ENCODE measurements at regions not wholly inside any gene's neighbourhood (a gene's known extent, or its start where the extent isn't known, plus 50 kb on each side); places are given as distances from the start of the nearest gene placed in this dataset.

DNA sequence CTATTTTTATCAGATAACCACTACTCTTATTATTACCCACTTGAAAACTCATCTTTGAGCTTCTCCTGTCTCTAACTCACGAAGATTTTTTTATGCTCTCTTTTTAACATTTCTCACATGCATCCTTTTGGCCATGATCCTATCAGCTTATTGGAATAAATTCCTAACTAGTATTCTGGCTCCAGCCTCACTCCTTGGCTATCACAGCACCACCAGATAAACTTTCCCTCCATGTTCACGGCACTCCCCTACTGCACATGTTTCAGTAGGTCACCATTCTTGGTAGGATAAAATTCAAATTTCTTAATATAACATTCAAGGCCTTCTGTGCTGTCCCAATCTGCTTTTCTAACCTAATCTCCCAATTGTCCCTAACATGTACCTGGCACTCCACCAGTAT is 186.6 kb upstream of the UBASH3B start:
- ATAC-seq: no peak
- intact Hi-C loops (cut with DNase I): no loop called here
- no peak for DNase-seq (ENCODE audit: low spot score)

GRCh38 chr11:122463530-122463929 is 192.0 kb upstream of the UBASH3B start:
- DNase-seq (ENCODE audit: low spot score) (no peak), ATAC-seq (no peak)
- intact Hi-C loops (cut with DNase I): no loop called here

DNA sequence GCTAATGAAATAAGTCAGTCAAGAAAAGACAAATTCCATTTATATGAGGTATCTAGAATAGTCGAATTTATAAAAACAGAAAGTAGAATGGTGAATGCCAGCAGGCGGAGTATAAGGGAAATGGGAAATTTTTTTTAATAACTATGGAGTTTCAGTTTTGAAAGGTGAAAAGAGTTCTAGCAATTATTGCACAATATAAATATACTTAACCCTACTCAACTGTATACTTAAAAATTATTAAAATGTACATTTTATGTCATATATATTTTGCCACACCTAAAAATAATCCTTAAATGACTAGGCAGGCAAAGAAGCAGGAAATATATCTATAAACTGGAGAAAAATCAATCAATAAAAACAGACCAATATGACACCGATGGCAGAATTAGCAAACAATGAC is 196.5 kb upstream of the UBASH3B start:
- no peak for DNase-seq (ENCODE audit: low spot score)
- no peak for ATAC-seq
- intact Hi-C loops (cut with DNase I): no loop called here

DNA sequence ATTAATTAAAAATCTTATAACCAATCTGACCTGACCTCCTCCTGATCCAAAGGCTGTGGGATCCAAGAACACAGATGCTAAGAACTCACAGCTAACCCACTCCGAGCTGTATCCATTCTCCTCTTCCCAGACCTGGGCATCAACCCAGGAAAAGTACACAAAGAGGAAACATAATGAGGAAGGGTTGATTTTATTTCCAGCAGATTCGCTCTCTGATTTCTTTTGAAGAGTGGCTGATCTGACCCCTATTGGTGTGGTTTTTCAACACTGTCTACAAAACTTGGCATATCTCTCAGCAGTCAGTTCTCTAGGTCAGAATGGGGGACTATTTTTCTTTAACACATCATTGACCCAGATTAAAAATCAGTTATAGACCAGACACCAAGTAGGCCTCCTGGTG is 201.9 kb upstream of the UBASH3B start:
- peak; percentile 42 for ATAC-seq
- intact Hi-C loops (cut with DNase I): no loop called here
- DNase-seq (ENCODE audit: low spot score): no peak

GRCh38 chr11:122451911-122452310 is 203.6 kb upstream of the UBASH3B start:
- no peak for DNase-seq (ENCODE audit: low spot score)
- intact Hi-C loops (cut with DNase I): no loop called here
- no peak for ATAC-seq

DNA sequence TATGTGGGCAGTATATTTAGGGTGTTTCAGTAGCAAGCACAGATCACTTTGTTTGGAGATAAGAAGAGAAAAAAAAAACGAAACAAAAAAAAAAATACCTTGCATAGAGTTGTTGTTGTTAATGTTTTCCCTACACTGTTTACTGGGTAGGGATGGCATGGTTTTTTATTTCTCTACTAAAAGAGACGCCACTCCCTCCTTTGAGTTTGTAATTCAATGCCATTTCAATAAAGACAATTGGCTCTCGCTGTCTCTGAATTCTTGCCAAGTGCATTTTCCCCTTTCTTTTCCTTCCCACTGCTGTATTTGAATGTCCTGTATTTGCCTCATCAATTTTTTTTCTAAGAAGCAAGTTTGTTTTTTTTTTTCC is 213.9 kb upstream of the UBASH3B start:
- ATAC-seq (peak; percentile 9), DNase-seq (ENCODE audit: low spot score) (no peak)
- intact Hi-C loops (cut with DNase I): no loop called here

DNA sequence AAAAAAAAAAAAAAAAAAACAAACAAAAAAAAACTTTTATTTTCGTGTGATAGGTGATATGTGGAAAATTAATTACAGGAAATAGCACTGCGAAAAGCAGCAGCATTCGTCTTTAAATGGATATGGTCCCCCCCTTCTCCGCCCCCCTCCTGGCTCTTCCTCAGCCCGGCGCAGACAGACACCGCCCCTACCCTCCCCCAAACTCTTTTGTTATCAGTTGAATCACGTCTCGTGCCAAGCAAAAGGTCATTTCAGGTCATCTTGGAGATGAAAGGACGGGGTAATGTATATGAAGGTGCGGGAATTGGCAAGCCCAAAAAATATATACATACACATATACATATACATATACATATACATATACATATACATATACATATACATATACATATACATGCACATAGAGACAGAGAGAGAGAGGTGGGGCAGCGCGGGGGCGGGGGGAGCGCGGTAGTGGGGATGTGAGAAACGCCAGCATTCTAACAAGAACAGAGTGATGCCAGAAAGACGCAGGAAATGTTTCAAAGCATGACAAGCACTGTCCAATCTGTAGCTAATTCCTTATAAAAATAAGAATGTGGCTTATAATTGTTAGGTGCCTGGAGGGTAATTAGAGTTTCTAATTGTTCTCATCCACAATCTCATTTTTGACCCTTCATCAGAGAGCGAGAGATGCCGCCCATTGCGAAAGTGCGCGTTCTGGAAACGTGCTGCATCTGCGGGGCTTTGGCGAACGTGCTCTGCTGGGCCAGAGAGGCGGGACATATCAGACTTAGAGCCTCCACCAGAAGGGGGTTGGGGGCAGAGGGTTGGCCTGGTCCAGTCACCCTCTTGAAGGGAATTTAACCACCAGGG is 214.5 kb upstream of the UBASH3B start:
- ATAC-seq (peak; percentile 87), DNase-seq (ENCODE audit: low spot score) (peak; percentile 63)
- intact Hi-C loops (cut with DNase I): no loop called here

DNA sequence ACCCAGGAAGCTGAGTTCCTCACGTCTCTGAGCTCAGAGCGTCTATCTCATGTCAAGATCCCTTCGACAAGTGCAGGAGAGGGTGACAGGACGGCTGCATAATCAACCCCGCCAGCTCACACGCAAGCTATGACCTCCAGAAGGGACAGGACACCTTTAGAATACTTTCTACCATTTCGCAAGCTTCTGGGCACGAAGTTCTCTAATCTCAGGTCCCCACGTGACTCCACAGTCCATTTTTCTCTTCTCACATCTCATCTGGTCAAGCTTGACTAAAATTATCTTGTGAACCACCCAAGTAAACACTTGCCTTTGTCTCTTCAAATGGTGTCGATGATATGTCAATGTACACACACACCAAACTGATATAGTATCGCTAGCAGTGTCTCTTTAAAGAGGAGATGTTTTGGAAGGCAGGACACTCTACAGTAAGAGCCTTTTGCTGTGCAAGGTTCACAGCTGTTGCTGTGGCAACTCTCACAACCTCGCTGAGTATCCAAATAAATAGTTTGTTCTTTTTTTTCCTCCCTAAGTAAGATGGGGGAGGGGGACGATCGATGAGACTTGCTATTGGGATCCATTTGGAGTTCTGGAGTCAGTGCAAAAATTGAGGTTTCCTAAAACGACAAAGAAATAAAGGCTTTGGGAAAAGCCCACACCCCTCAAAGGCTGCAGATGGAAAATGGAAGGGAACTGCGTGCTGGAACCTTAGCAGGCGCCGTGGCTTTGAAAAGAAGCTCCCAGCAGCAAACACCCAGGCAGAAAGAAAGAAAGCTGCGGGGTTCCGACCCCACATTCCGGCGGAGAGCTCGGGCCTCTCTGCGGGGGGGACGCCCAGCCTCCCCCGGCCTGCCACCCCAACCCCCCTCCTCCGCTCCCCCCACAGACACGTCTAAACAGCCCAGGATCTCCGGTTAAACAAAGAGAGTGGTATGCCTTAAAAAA is 215.4 kb upstream of the UBASH3B start:
- intact Hi-C loops (cut with DNase I): no loop called here
- no peak for DNase-seq (ENCODE audit: low spot score)
- peak; percentile 82 for ATAC-seq

- DNase-seq (ENCODE audit: low spot score) (no peak), ATAC-seq (no peak)
- intact Hi-C loops (cut with DNase I): no loop called here
These were observed 219.3 kb upstream of the UBASH3B start for GRCh38 chr11:122436188-122436555.

DNA sequence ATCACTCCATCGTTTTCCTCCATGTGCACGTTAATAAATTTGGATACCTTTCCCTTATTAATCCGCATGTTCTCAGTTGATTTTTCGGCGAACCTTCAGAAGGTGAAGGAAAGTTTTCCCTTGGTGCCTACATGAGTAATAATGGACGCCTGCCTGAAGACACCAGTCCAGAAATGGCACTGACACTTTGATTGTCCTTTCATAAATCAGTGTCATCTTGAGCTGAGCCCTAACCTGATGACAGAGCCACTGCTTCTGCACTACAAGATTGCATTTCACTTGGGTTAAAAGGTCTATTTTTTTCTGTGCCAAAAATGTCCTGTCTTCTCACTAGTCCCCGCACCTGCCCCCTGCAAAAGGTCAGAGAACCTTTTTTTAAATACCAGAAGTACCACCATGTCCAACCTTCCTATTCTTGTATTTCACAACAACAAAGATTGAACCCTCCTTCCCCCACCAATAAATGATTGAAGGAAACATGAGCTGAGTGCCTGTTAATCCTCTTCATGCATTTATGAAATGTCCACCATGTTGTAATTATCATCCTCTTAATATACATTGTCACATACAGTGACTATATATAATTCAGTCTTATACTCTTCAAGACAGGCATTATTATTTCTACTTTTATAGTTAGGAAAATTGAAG is 219.9 kb upstream of the UBASH3B start:
- DNase-seq (ENCODE audit: low spot score) (no peak), ATAC-seq (no peak)
- intact Hi-C loops (cut with DNase I): no loop called here

GRCh38 chr11:122434786-122435185 is 220.7 kb upstream of the UBASH3B start:
- ATAC-seq: no peak
- intact Hi-C loops (cut with DNase I): no loop called here
- no peak for DNase-seq (ENCODE audit: low spot score)

- DNase-seq (ENCODE audit: low spot score) (no peak), ATAC-seq (peak; percentile 22)
- intact Hi-C loops (cut with DNase I): no loop called here
These were observed 225.0 kb upstream of the UBASH3B start for GRCh38 chr11:122430490-122430889.

- DNase-seq (ENCODE audit: low spot score) (no peak), ATAC-seq (no peak)
- intact Hi-C loops (cut with DNase I): no loop called here
These were observed 229.4 kb upstream of the UBASH3B start for GRCh38 chr11:122426073-122426472.

GRCh38 chr11:122424636-122425035 is 230.9 kb upstream of the UBASH3B start:
- intact Hi-C loops (cut with DNase I): no loop called here
- ATAC-seq (no peak), DNase-seq (ENCODE audit: low spot score) (no peak)

DNA sequence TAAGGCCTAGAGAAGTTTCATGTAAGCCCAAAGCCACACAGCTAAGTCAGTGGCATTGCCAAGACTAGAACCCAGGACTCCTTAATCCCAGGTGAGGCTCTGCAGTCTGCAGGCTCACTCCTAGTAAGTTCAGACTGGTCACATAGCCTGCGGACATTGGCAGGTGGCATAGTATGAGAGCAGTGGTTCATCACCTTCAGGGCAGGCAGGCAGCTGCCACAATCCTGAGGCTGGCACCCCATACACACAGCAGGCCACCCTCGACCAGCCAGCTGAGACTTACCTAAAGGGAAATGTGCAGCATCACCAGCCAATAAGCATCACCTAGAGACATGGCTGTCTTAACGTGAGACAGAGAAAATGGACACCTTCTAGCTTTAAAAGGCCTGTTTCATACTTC is 231.6 kb upstream of the UBASH3B start:
- ATAC-seq (no peak), DNase-seq (ENCODE audit: low spot score) (no peak)
- intact Hi-C loops (cut with DNase I): no loop called here

- intact Hi-C loops (cut with DNase I): no loop called here
- no peak for ATAC-seq
These were observed 232.2 kb upstream of the UBASH3B start for GRCh38 chr11:122423273-122423672.

GRCh38 chr11:122422682-122423081 is 232.8 kb upstream of the UBASH3B start:
- intact Hi-C loops (cut with DNase I): no loop called here
- no peak for DNase-seq (ENCODE audit: low spot score)
- no peak for ATAC-seq

More at GRCh38 chr11:122423273-122423672, 232.2 kb upstream of the UBASH3B start:
- no peak for DNase-seq (ENCODE audit: low spot score)

GRCh38 chr11:122421702-122422101 is 233.8 kb upstream of the UBASH3B start:
- ATAC-seq (no peak), DNase-seq (ENCODE audit: low spot score) (no peak)
- intact Hi-C loops (cut with DNase I): no loop called here

DNA sequence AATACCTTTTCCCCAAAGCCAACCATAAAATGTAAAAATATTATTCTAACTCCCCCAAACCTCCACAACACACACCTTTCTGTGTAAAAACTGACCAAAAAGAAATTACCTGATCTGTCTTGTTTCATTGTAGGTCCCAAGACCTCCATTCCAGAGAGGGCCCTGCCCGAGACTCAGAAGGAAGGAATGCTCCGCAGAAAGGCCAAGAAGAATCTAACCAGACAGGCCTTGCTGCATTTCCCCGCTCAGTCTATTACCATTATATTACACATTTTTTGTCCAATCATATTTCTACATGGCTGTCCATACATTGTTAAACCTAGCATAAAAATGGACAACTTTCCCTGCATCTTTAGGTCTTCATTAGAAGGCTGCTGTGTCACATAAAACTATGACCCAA is 237.5 kb upstream of the UBASH3B start:
- ATAC-seq (no peak), DNase-seq (ENCODE audit: low spot score) (no peak)

More for the DNA sequence above, 237.5 kb upstream of the UBASH3B start:
- intact Hi-C loops (cut with DNase I): no loop called here

All from sciatic nerve (tissue), 2 donors.